Smooth muscle cell (in vitro differentiated cells): ENCODE measurements at regions not wholly inside any gene's neighbourhood (a gene's known extent, or its start where the extent isn't known, plus 50 kb on each side); places are given as distances from the start of the nearest gene placed in this dataset.
A peak's percentile ranks its signal among the peaks of the same experiment; 100 is the strongest.

Experiments used
- DNase-seq: peaks from one replicate; lab custom pipeline; 2025; ENCODE audit not compliant: unreplicated experiment; lab: John Stamatoyannopoulos, UW
- H2AFZ ChIP-seq: fragments of 200-600 bp; sonication (generic); 2 replicates; pipeline ENCODE4 v1.6.0; 2016; ENCODE audit warnings: antibody characterized with exemption, low read depth, mild to moderate bottlenecking
- H3F3A ChIP-seq: fragments of 200-600 bp; sonication (generic); 2 replicates; pipeline ENCODE4 v1.6.0; 2017; ENCODE audit warnings: antibody characterized with exemption, low read depth
- H3K27ac ChIP-seq: fragments of 200-600 bp; sonication (generic); 2 replicates; pipeline ENCODE4 v1.5.1; 2016; ENCODE audit warnings: low read depth, mild to moderate bottlenecking
- H3K27me3 ChIP-seq: fragments of 200-600 bp; sonication (generic); 2 replicates; pipeline ENCODE4 v1.6.1; 2016; ENCODE audit warnings: low read depth, mild to moderate bottlenecking
- H3K36me3 ChIP-seq: fragments of 200-600 bp; sonication (generic); 2 replicates; pipeline ENCODE4 v1.5.1; 2016; ENCODE audit warnings: low read depth
- H3K4me1 ChIP-seq: fragments of 200-600 bp; sonication (generic); 2 replicates; pipeline ENCODE4 v1.5.1; 2016; ENCODE audit warnings: low read depth
- H3K4me2 ChIP-seq: fragments of 200-600 bp; sonication (generic); 2 replicates; pipeline ENCODE4 v1.6.0; 2016; ENCODE audit warnings: mild to moderate bottlenecking
- H3K4me3 ChIP-seq: fragments of 200-600 bp; sonication (generic); 2 replicates; pipeline ENCODE4 v1.5.1; 2016; ENCODE audit warnings: mild to moderate bottlenecking
- H3K79me2 ChIP-seq: fragments of 200-600 bp; sonication (generic); 2 replicates; pipeline ENCODE4 v1.6.0; 2016; ENCODE audit warnings: low read depth, mild to moderate bottlenecking
- H3K9ac ChIP-seq: fragments of 200-600 bp; sonication (generic); 2 replicates; pipeline ENCODE4 v1.6.0; 2016; ENCODE audit warnings: low read depth
- H3K9me3 ChIP-seq: fragments of 200-600 bp; sonication (generic); replicated peaks from 2 replicates; pipeline ENCODE4 v1.5.1; 2016; ENCODE audit warnings: low read depth
- H4K20me1 ChIP-seq: fragments of 200-600 bp; sonication (generic); 2 replicates; pipeline ENCODE4 v1.6.0; 2016; ENCODE audit warnings: low read depth
- WGBS: methylation state at CpG from one replicate; pipeline ENCODE4 v1.1.7; 2016; ENCODE audit warnings: low lambda C conversion rate; 5-methylcytosine and 5-hydroxymethylcytosine counted together
- TF ChIP-seq, protein P1 (sequence below): fragments of 200-600 bp; sonication (generic); IDR thresholded peaks from 2 replicates; pipeline ENCODE4 v1.5.1; 2017; ENCODE audit warnings: borderline replicate concordance, mild to moderate bottlenecking, antibody characterized with exemption; ENCODE audit not compliant: insufficient read depth, poor library complexity, severe bottlenecking

DNA sequence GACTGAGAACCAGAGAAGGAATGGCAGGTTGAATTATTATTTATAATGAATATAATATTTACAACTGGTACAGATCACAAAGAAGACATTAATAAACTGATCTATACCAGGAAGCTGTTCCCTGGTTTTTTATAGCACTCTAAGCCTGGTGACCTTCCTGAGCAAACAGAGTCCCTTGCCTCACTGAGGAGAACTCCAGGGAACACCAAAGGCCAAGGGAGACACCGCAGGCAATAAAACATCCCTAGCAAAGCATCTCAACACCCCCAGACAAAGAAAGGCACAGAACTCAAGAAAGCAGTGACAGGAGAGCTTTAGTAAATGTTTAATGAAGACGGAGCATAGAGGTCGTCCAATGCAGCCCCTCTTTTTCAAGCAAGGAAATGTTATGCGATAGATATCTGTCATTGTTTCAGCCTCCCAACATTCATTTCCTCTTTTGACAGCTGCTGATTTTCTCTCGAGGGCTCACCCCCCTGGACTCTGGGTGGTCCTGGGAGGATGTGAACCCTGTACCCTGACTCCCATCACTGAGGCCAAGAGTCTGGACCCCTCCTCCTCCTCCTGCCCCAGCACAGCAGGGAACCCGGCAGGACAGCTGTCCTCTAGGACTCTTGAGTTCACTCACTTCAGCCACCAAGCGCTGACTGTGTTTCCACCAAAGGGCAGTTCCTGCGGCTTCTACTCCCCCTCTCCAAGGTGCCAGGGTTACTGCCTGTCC, 342.5 kb upstream of the GATB start:
- H2AFZ ChIP-seq, result no peak overlapping the region
- H3K79me2 ChIP-seq, result no peaks in the 10 kb centered on the region
- H3K4me1 ChIP-seq, result no peaks in the 10 kb centered on the region
- no peak overlapping the region for H3K9ac ChIP-seq
- H3K27me3 ChIP-seq, result no peaks in the 10 kb centered on the region
- no peaks in the 10 kb centered on the region for H3K9me3 ChIP-seq
- H3K4me3 ChIP-seq, result no peak overlapping the region
- no peak overlapping the region for H3K4me2 ChIP-seq
- no peaks in the 10 kb centered on the region for H3K36me3 ChIP-seq
- H3K27ac ChIP-seq, result no peak overlapping the region
- H3F3A ChIP-seq, result no peaks in the 10 kb centered on the region
- TF ChIP-seq, protein P1, sequence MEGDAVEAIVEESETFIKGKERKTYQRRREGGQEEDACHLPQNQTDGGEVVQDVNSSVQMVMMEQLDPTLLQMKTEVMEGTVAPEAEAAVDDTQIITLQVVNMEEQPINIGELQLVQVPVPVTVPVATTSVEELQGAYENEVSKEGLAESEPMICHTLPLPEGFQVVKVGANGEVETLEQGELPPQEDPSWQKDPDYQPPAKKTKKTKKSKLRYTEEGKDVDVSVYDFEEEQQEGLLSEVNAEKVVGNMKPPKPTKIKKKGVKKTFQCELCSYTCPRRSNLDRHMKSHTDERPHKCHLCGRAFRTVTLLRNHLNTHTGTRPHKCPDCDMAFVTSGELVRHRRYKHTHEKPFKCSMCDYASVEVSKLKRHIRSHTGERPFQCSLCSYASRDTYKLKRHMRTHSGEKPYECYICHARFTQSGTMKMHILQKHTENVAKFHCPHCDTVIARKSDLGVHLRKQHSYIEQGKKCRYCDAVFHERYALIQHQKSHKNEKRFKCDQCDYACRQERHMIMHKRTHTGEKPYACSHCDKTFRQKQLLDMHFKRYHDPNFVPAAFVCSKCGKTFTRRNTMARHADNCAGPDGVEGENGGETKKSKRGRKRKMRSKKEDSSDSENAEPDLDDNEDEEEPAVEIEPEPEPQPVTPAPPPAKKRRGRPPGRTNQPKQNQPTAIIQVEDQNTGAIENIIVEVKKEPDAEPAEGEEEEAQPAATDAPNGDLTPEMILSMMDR, result no peak
- no peaks in the 10 kb centered on the region for H4K20me1 ChIP-seq
- 91% methylated on average over 8 of the region's 8 CpGs for WGBS
- DNase-seq, result no peak

DNA sequence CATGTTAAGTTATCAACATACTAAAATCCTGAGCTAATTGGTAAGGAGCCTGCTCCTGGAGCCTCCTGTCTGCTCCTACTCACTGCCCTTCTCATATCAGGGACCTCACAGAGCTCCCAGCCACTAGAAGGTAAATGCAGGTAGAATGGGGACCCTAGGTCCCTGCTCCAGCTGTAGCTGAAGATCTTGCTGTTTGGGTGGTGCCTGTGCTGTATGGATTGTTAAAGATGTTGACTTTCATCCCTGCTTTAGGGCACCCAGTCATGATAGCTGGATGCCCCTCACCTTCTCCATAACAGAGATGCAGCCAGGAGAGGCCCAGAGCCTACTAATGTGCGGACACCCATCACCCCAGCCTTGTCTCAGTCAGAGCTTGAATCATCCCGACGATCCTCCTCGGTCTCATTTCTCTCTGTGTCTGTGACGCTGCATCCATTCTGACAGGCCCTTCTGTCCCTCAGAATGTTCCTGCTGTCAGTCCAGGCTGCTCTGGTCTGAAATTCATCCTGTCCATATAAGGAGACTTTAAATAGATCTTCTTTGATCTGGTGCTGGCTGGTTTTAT, 341.7 kb upstream of the GATB start:
- H3K27me3 ChIP-seq, result no peaks in the 10 kb centered on the region
- DNase-seq, result no peak
- H3K9ac ChIP-seq, result peak overlapping the region; percentile 44
- no peaks in the 10 kb centered on the region for H3K36me3 ChIP-seq
- no peak overlapping the region for H2AFZ ChIP-seq
- TF ChIP-seq, protein P1, result no peak
- H4K20me1 ChIP-seq, result no peaks in the 10 kb centered on the region
- H3K79me2 ChIP-seq, result no peaks in the 10 kb centered on the region
- WGBS, result 53% methylated on average over 5 of the region's 5 CpGs
- H3K27ac ChIP-seq, result peak overlapping the region; percentile 47
- H3K4me3 ChIP-seq, result no peak overlapping the region
- H3K4me2 ChIP-seq, result peak overlapping the region; percentile 2
- no peaks in the 10 kb centered on the region for H3K9me3 ChIP-seq
- no peaks in the 10 kb centered on the region for H3K4me1 ChIP-seq
- H3F3A ChIP-seq, result no peaks in the 10 kb centered on the region

DNA sequence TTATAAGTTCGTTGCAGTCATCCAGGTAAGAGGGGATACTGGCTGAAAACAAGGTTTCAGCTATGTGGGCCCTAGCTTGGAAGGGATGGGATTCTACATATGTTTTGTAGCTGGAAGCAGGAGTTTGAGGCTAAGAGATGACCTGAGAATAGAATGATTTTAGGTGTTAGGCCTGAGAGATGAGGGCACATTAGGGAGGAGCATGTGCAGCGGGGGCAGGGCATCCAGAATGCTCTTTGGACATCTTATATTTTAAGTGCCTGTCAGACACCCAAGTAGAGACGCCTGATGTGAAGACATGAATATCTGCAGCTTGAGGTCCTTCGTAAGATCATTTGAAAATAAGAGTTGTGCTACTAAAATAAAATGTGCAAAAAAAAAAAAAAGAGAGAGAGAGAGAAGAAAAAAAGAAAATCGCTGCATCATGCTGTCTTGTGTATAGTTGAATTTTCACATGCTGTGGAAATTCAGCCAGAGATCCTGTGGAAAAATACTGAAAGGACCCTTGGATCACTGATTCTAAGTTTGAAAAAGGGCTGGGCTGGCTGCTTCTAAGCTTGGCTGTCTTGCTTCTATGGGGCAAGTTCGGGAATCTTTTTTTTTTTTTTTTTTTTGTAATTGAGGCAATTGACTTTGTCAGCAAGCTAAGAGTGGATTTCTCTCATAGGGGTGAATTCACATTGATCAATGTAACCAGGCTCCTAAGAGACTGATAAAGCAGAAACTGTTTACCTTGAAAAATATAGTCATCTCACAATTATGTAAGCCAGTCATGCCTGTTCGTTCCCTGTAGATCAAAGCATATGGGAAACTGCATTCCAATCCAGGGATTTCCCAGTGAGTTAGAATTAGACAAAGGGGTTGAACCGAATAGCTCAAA, 341.0 kb upstream of the GATB start:
- DNase-seq, result no peak
- H2AFZ ChIP-seq, result no peak overlapping the region
- peak overlapping the region; percentile 47 for H3K27ac ChIP-seq

More for the DNA sequence above, 341.0 kb upstream of the GATB start:
- H3K9me3 ChIP-seq, result no peaks in the 10 kb centered on the region
- H3F3A ChIP-seq, result no peaks in the 10 kb centered on the region
- no peak overlapping the region for H3K9ac ChIP-seq
- no peaks in the 10 kb centered on the region for H3K79me2 ChIP-seq
- no peaks in the 10 kb centered on the region for H3K27me3 ChIP-seq
- no peaks in the 10 kb centered on the region for H4K20me1 ChIP-seq
- H3K4me2 ChIP-seq, result peak overlapping the region; percentile 2
- H3K36me3 ChIP-seq, result no peaks in the 10 kb centered on the region
- no peak overlapping the region for H3K4me3 ChIP-seq
- no peaks in the 10 kb centered on the region for H3K4me1 ChIP-seq
- 70% methylated on average over 8 of the region's 8 CpGs for WGBS
- TF ChIP-seq, protein P1, result no peak
